ENCODE measurements at regions not wholly inside any gene's neighbourhood (a gene's known extent, or its start where the extent isn't known, plus 50 kb on each side); places are given as distances from the start of the nearest gene placed in this dataset.

GRCh38 chr5:82417776-82418607, 139.8 kb upstream of the RPS23 start:
- no peak for DNase-seq

GRCh38 chr5:82416512-82416911, 138.4 kb upstream of the RPS23 start:
- no peak for DNase-seq

- no peak for DNase-seq
Observed at GRCh38 chr5:82414041-82414388, 135.9 kb upstream of the RPS23 start.

GRCh38 chr5:82413302-82414040, 135.3 kb upstream of the RPS23 start:
- no peak for DNase-seq

GRCh38 chr5:82408033-82408432, 129.9 kb upstream of the RPS23 start:
- DNase-seq: peak; percentile 88

- peak; percentile 75 for DNase-seq
Observed at GRCh38 chr5:82406205-82406773, 128.1 kb upstream of the RPS23 start.

- DNase-seq: peak; percentile 87
Observed at GRCh38 chr5:82405618-82406204, 127.6 kb upstream of the RPS23 start.

- peak; percentile 52 for DNase-seq
Observed at GRCh38 chr5:82405161-82405560, 127.0 kb upstream of the RPS23 start.

- peak; percentile 12 for DNase-seq
Observed at GRCh38 chr5:82404382-82404945, 126.3 kb upstream of the RPS23 start.

- no peak for DNase-seq
Observed at GRCh38 chr5:82403724-82404123, 125.6 kb upstream of the RPS23 start.

GRCh38 chr5:82403026-82403425, 124.9 kb upstream of the RPS23 start:
- DNase-seq: no peak

- no peak for DNase-seq
Observed at GRCh38 chr5:82399111-82399510, 121.0 kb upstream of the RPS23 start.

- peak; percentile 8 for DNase-seq
Observed at GRCh38 chr5:82397741-82398320, 119.7 kb upstream of the RPS23 start.

GRCh38 chr5:82396871-82397514, 118.8 kb upstream of the RPS23 start:
- peak; percentile 94 for DNase-seq

- DNase-seq: peak; percentile 13
Observed at GRCh38 chr5:82396396-82396795, 118.2 kb upstream of the RPS23 start.

- no peak for DNase-seq
Observed at GRCh38 chr5:82393951-82394350, 115.8 kb upstream of the RPS23 start.

GRCh38 chr5:82390088-82390487, 111.9 kb upstream of the RPS23 start:
- DNase-seq: no peak

- no peak for DNase-seq
Observed at GRCh38 chr5:82389347-82389746, 111.2 kb upstream of the RPS23 start.

GRCh38 chr5:82388181-82388580, 110.0 kb upstream of the RPS23 start:
- DNase-seq: no peak

GRCh38 chr5:82387819-82388166, 109.6 kb upstream of the RPS23 start:
- no peak for DNase-seq

GRCh38 chr5:82387001-82387818, 109.1 kb upstream of the RPS23 start:
- DNase-seq: peak; percentile 79

- peak; percentile 62 for DNase-seq
Observed at GRCh38 chr5:82386576-82386975, 108.4 kb upstream of the RPS23 start.
